Breast epithelium (tissue), 4 donors: ENCODE measurements at regions not wholly inside any gene's neighbourhood (a gene's known extent, or its start where the extent isn't known, plus 50 kb on each side); places are given as distances from the start of the nearest gene placed in this dataset.

ENCODE experiments used
- DNase-seq, 2 donors: peaks; one replicate each; pipeline ENCODE4 v3.0.0-alpha.2; 2019; ENCODE audit warnings: low spot score in 2 of 2
- H3K27ac ChIP-seq, 2 donors: fragments of 200-600 bp; sonication (generic) in 1 of 2; one replicate each; pipeline ENCODE4 v1.5.1; 2016 to 2019; ENCODE audit warnings: mild to moderate bottlenecking in 1 of 2
- H3K27me3 ChIP-seq, 2 donors: fragments of 200-600 bp; sonication (generic) in 1 of 2; one replicate each; pipeline versions ENCODE4 v1.5.1 to v1.6.0; 2017 to 2019; ENCODE audit warnings: control low read depth in 1 of 2, mild to moderate bottlenecking in 1 of 2
- H3K36me3 ChIP-seq: fragments of 200-600 bp; one replicate; pipeline ENCODE4 v1.5.1; 2019
- H3K4me1 ChIP-seq, 2 donors: fragments of 200-600 bp; sonication (generic); one replicate each; pipeline ENCODE4 v1.5.1; 2016 to 2019; ENCODE audit warnings: control low read depth in 1 of 2
- H3K4me3 ChIP-seq, 3 donors: fragments of 200-600 bp; sonication (generic); 1 replicate in 2 of 3; 2 replicates in 1 of 3; pipeline ENCODE4 v1.5.1; 2016 to 2019; ENCODE audit warnings: mild to moderate bottlenecking in 3 of 3, moderate library complexity in 2 of 3
- H3K9me3 ChIP-seq, 2 donors: fragments of 200-600 bp; sonication (generic) in 1 of 2; one replicate each; pipeline ENCODE4 v1.5.1; 2016 to 2019; ENCODE audit warnings: control low read depth in 1 of 2
- CTCF ChIP-seq, 3 donors: fragments of 450-650 bp; IDR thresholded peaks; one replicate each; pipeline ENCODE4 v1.5.1; 2016 to 2017; ENCODE audit warnings: antibody characterized with exemption in 3 of 3, mild to moderate bottlenecking in 3 of 3, moderate library complexity in 3 of 3
- POLR2A ChIP-seq: fragments of 450-650 bp; IDR thresholded peaks from one replicate; pipeline ENCODE4 v1.6.1; 2016; ENCODE audit warnings: antibody characterized with exemption, mild to moderate bottlenecking, moderate library complexity
- POLR2AphosphoS5 ChIP-seq, 3 donors: sonication (generic); formaldehyde crosslinking; IDR thresholded peaks; one replicate each; pipeline ENCODE4 v1.6.1; 2017; ENCODE audit warnings: antibody characterized with exemption in 3 of 3
- intact Hi-C: fragments of 100-400 bp; cut with DNase I; formaldehyde crosslinking; loops from one replicate; pipeline ENCODE4 v1.15.1; 2023; ENCODE audit warnings: low total_unique reads

GRCh38 chr12:67803278-67803993 is 154.9 kb downstream of the DYRK2 start:
- Histone ChIP-seq H3K4me3 (no peak overlapping the region), H3K4me1 (no peaks in the 10 kb centered on the region), H3K9me3 (no peaks in the 10 kb centered on the region), H3K27ac (no peak overlapping the region), H3K36me3 (no peaks in the 10 kb centered on the region), H3K27me3 (no peaks in the 10 kb centered on the region)
- DNase-seq, result no peak
- TF ChIP-seq CTCF (IDR thresholded peaks at IDR 0.05), result no peak
- TF ChIP-seq POLR2A, result no peak
- no peak for TF ChIP-seq POLR2AphosphoS5 (IDR thresholded peaks at IDR 0.05)
- intact Hi-C loops, result no loop called here

GRCh38 chr12:67804168-67804567 is 155.6 kb downstream of the DYRK2 start:
- H3K27ac ChIP-seq, result no peak overlapping the region
- no peaks in the 10 kb centered on the region for H3K36me3 ChIP-seq
- H3K27me3 ChIP-seq, result no peaks in the 10 kb centered on the region
- no peaks in the 10 kb centered on the region for H3K9me3 ChIP-seq
- H3K4me1 ChIP-seq, result no peaks in the 10 kb centered on the region
- H3K4me3 ChIP-seq, result no peak overlapping the region
- intact Hi-C loops, result no loop called here
- no peak for TF ChIP-seq POLR2A
- TF ChIP-seq CTCF (IDR thresholded peaks at IDR 0.05), result no peak
- no peak for TF ChIP-seq POLR2AphosphoS5 (IDR thresholded peaks at IDR 0.05)
- DNase-seq, result no peak

GRCh38 chr12:67807814-67808213 is 159.3 kb downstream of the DYRK2 start:
- intact Hi-C loops, result loop anchor here (5.0 kb wide), 1 partner anchor 876 kb away; no protein-coding TSS in a partner anchor
- TF ChIP-seq POLR2AphosphoS5 (IDR thresholded peaks at IDR 0.05) (no peak), CTCF (IDR thresholded peaks at IDR 0.05) (no peak), POLR2A (no peak)
- Histone ChIP-seq H3K36me3 (no peaks in the 10 kb centered on the region), H3K27me3 (no peaks in the 10 kb centered on the region), H3K27ac (no peak overlapping the region), H3K9me3 (no peaks in the 10 kb centered on the region), H3K4me3 (no peak overlapping the region), H3K4me1 (no peaks in the 10 kb centered on the region)
- no peak for DNase-seq

- Histone ChIP-seq H3K9me3 (no peaks in the 10 kb centered on the region), H3K27me3 (no peaks in the 10 kb centered on the region), H3K4me1 (no peaks in the 10 kb centered on the region), H3K36me3 (no peaks in the 10 kb centered on the region), H3K27ac (no peak overlapping the region), H3K4me3 (no peak overlapping the region)
- intact Hi-C loops, result no loop called here
- TF ChIP-seq CTCF (IDR thresholded peaks at IDR 0.05) (no peak), POLR2A (no peak), POLR2AphosphoS5 (IDR thresholded peaks at IDR 0.05) (no peak)
- DNase-seq, result no peak
Measured at GRCh38 chr12:67810166-67810565, 161.6 kb downstream of the DYRK2 start.

- Histone ChIP-seq H3K4me3 (no peak overlapping the region), H3K27ac (no peak overlapping the region), H3K4me1 (no peaks in the 10 kb centered on the region), H3K9me3 (peaks cover 0 to 2% of the 10 kb centered on the region in 2 donors), H3K27me3 (no peaks in the 10 kb centered on the region), H3K36me3 (no peaks in the 10 kb centered on the region)
- intact Hi-C loops, result no loop called here
- TF ChIP-seq POLR2AphosphoS5 (IDR thresholded peaks at IDR 0.05), result no peak
- TF ChIP-seq CTCF (IDR thresholded peaks at IDR 0.05), result no peak
- TF ChIP-seq POLR2A, result no peak
- no peak for DNase-seq
Measured at GRCh38 chr12:67811437-67812361, 163.2 kb downstream of the DYRK2 start.
